ENCODE measurements at regions not wholly inside any gene's neighbourhood (a gene's known extent, or its start where the extent isn't known, plus 50 kb on each side); places are given as distances from the start of the nearest gene placed in this dataset.

DNA sequence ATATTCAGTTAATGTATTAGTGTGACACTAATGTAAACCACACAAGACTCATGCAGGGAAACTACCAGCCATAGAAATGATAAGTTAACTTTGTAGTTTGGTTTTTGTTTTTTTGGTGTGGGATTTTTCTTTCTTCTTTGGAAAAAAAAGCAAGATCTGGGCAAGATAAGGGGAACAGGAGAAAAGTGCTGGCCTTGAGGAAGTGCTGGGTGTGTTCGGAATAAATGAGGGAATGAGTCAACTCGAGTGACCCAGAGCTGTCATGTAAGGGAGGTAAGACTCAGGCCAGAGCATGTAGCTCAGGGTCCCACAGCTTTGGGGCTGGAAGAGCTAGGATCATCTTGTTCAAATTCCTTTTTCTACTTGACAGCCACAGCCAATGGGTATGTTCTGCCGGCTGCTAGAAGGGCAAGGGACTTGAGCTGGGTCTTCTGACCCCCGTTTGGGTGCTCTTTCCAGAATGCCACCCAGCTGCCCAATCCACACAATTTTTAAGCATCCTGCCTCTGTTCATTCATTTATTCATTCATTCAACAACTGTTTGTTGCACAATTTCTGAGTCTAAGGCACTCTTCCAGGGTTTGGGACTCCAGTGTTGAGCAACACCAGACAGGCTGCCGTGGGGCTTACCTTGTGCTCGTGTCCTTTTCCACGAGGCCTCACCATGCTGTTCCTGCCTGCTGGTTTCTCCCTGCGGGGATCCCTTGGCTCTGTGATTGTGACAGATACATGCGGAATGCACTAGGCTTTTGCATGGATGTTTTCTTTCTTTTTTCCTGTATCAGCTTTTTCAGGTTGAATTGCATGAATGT is 54.5 kb downstream of the CLDN34 start:
- peaks cover 11% of the 10 kb centered on the region for H3K4me1 ChIP-seq (ENCODE audit: insufficient read depth, low read length, poor library complexity, severe bottlenecking)
- no peak for TF ChIP-seq EZH2 (IDR thresholded peaks at IDR 0.05; ENCODE audit: borderline replicate concordance, low read depth, low read length, poor library complexity, severe bottlenecking)
- TF ChIP-seq, protein P1, sequence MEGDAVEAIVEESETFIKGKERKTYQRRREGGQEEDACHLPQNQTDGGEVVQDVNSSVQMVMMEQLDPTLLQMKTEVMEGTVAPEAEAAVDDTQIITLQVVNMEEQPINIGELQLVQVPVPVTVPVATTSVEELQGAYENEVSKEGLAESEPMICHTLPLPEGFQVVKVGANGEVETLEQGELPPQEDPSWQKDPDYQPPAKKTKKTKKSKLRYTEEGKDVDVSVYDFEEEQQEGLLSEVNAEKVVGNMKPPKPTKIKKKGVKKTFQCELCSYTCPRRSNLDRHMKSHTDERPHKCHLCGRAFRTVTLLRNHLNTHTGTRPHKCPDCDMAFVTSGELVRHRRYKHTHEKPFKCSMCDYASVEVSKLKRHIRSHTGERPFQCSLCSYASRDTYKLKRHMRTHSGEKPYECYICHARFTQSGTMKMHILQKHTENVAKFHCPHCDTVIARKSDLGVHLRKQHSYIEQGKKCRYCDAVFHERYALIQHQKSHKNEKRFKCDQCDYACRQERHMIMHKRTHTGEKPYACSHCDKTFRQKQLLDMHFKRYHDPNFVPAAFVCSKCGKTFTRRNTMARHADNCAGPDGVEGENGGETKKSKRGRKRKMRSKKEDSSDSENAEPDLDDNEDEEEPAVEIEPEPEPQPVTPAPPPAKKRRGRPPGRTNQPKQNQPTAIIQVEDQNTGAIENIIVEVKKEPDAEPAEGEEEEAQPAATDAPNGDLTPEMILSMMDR (conservative IDR thresholded peaks at IDR 0.05; ENCODE audit: low read depth, low read length), result no peak
- H3K27ac ChIP-seq (ENCODE audit: low read depth, low read length, poor library complexity, severe bottlenecking), result no peak overlapping the region
- BruUV-seq (replicated peaks), result no TSS peak
- ChIA-PET POLR2A (ENCODE audit: low non-redundant PET) (no interaction called here), CTCF (no interaction called here)
- H3K36me3 ChIP-seq (ENCODE audit: insufficient read depth, low read length, poor library complexity, severe bottlenecking), result no peaks in the 10 kb centered on the region
- no peak overlapping the region for H3K4me3 ChIP-seq (ENCODE audit: low read depth, low read length, poor library complexity, severe bottlenecking)
- DNase-seq (ENCODE audit: low spot score), result no peak
- H3K27me3 ChIP-seq (replicated peaks; ENCODE audit: insufficient read depth, low read depth, low read length, poor library complexity), result no peaks in the 10 kb centered on the region
- intact Hi-C loops (cut with micrococcal nuclease; ENCODE audit: unreplicated experiment), result no loop called here
- no peaks in the 10 kb centered on the region for H3K9me3 ChIP-seq (ENCODE audit: low read depth, low read length, poor library complexity, severe bottlenecking)

DNA sequence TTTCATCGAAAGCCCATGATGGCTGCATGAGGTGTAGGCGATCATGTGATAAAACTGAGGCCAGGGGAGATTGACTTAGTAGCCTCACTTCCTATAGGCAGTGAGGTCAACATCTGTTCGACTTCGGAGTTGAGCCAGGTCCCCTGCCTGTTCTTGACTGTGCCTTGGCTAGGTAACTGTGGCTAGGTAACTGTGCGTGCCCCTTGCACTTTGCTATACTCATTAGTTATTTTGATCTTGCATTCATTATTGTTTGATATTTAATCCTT is 55.0 kb downstream of the CLDN34 start:
- BruUV-seq (replicated peaks), result no TSS peak
- intact Hi-C loops (cut with micrococcal nuclease; ENCODE audit: unreplicated experiment), result no loop called here
- CTCF ChIA-PET, result no interaction called here
- Histone ChIP-seq H3K9me3 (ENCODE audit: low read depth, low read length, poor library complexity, severe bottlenecking) (no peaks in the 10 kb centered on the region), H3K4me3 (ENCODE audit: low read depth, low read length, poor library complexity, severe bottlenecking) (no peak overlapping the region), H3K4me1 (ENCODE audit: insufficient read depth, low read length, poor library complexity, severe bottlenecking) (peaks cover 10% of the 10 kb centered on the region), H3K27me3 (replicated peaks; ENCODE audit: insufficient read depth, low read depth, low read length, poor library complexity) (no peaks in the 10 kb centered on the region), H3K36me3 (ENCODE audit: insufficient read depth, low read length, poor library complexity, severe bottlenecking) (no peaks in the 10 kb centered on the region), H3K27ac (ENCODE audit: low read depth, low read length, poor library complexity, severe bottlenecking) (no peak overlapping the region)
- POLR2A ChIA-PET (ENCODE audit: low non-redundant PET), result no interaction called here
- no peak for DNase-seq (ENCODE audit: low spot score)
- TF ChIP-seq, protein P1 (conservative IDR thresholded peaks at IDR 0.05; ENCODE audit: low read depth, low read length), result no peak
- TF ChIP-seq EZH2 (IDR thresholded peaks at IDR 0.05; ENCODE audit: borderline replicate concordance, low read depth, low read length, poor library complexity, severe bottlenecking), result no peak

DNA sequence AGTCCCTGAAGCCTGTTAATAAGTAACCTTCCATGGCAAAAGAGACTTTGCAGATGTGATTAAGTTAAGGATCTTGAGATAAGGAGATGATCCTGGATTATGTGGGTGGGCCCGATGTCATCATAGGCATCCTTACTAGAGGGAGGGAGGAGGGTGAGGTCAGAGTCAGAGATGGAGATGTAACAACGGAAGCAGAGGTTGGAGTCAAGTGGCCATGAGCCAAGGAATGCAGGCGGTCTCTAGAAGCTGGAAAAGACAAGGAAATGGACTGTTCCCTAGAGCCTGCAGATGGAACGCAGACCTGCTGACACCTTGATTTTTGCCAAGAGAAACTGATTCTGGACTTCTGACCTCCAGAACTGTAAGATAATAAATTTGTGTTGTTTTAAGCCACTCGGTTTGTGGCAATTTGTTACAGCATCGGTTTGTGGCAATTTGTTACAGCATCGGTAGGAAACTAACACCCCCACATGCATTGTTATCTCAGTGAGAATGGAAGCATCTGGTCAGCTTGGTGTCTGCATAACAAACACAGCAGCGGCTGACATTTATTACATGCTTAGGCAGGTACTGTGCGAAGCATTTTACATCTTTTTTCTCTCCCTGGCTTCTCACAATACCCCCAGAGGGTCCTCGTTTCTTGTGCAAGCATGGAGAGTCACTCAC is 55.6 kb downstream of the CLDN34 start:
- TF ChIP-seq, protein P1 (conservative IDR thresholded peaks at IDR 0.05; ENCODE audit: low read depth, low read length), result no peak
- TF ChIP-seq EZH2 (IDR thresholded peaks at IDR 0.05; ENCODE audit: borderline replicate concordance, low read depth, low read length, poor library complexity, severe bottlenecking), result no peak
- Histone ChIP-seq H3K9me3 (ENCODE audit: low read depth, low read length, poor library complexity, severe bottlenecking) (no peaks in the 10 kb centered on the region), H3K27ac (ENCODE audit: low read depth, low read length, poor library complexity, severe bottlenecking) (no peak overlapping the region), H3K4me3 (ENCODE audit: low read depth, low read length, poor library complexity, severe bottlenecking) (no peak overlapping the region), H3K36me3 (ENCODE audit: insufficient read depth, low read length, poor library complexity, severe bottlenecking) (no peaks in the 10 kb centered on the region), H3K4me1 (ENCODE audit: insufficient read depth, low read length, poor library complexity, severe bottlenecking) (peaks cover 7% of the 10 kb centered on the region), H3K27me3 (replicated peaks; ENCODE audit: insufficient read depth, low read depth, low read length, poor library complexity) (no peaks in the 10 kb centered on the region)
- POLR2A ChIA-PET (ENCODE audit: low non-redundant PET), result no interaction called here
- BruUV-seq (replicated peaks), result no TSS peak
- DNase-seq (ENCODE audit: low spot score), result peak; percentile 30
- CTCF ChIA-PET, result no interaction called here
- intact Hi-C loops (cut with micrococcal nuclease; ENCODE audit: unreplicated experiment), result no loop called here

Measured in A673 (cell line).